ENCODE measurements at regions not wholly inside any gene's neighbourhood (a gene's known extent, or its start where the extent isn't known, plus 50 kb on each side); places are given as distances from the start of the nearest gene placed in this dataset.

DNA sequence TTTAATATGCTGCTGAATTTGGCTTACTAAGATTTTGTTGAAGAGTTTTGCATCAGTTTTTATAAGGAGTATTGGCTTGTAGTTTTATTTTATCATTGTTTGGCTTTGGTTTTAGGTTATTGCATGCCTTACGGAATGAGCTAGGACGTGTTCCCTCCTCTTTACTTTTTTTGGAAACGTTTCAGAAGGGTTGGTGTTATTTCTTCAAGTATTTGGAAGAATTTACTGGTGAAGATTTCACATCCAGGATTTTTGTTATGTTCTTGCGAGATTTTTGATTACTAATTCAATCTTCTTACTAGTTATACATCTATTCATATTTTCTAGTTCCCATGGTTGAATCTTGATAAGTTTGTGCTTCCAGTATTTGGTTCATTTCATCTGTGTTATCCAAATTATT is 823.2 kb downstream of the SLC6A15 start:
- TF ChIP-seq, protein P1, sequence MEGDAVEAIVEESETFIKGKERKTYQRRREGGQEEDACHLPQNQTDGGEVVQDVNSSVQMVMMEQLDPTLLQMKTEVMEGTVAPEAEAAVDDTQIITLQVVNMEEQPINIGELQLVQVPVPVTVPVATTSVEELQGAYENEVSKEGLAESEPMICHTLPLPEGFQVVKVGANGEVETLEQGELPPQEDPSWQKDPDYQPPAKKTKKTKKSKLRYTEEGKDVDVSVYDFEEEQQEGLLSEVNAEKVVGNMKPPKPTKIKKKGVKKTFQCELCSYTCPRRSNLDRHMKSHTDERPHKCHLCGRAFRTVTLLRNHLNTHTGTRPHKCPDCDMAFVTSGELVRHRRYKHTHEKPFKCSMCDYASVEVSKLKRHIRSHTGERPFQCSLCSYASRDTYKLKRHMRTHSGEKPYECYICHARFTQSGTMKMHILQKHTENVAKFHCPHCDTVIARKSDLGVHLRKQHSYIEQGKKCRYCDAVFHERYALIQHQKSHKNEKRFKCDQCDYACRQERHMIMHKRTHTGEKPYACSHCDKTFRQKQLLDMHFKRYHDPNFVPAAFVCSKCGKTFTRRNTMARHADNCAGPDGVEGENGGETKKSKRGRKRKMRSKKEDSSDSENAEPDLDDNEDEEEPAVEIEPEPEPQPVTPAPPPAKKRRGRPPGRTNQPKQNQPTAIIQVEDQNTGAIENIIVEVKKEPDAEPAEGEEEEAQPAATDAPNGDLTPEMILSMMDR (IDR thresholded peaks at IDR 0.05; ENCODE audit: unreplicated experiment): no peak
- ChIA-PET POLR2A (no interaction called here), CTCF (no interaction called here)
- Mint-ChIP-seq H3K27ac (ENCODE audit: low read depth, unreplicated experiment) (no peak overlapping the region), H3K27me3 (ENCODE audit: insufficient read depth, unreplicated experiment) (no peaks in the 10 kb centered on the region), H3K4me1 (ENCODE audit: insufficient read depth, unreplicated experiment) (no peaks in the 10 kb centered on the region), H3K4me3 (ENCODE audit: unreplicated experiment) (no peak overlapping the region), H3K36me3 (ENCODE audit: insufficient read depth, unreplicated experiment) (no peaks in the 10 kb centered on the region), H3K9me3 (ENCODE audit: unreplicated experiment) (peaks cover 14% of the 10 kb centered on the region)
- DNase-seq (ENCODE audit: unreplicated experiment): no peak
- BruUV-seq (replicated peaks): no TSS peak
- intact Hi-C loops (cut with micrococcal nuclease): no loop called here

DNA sequence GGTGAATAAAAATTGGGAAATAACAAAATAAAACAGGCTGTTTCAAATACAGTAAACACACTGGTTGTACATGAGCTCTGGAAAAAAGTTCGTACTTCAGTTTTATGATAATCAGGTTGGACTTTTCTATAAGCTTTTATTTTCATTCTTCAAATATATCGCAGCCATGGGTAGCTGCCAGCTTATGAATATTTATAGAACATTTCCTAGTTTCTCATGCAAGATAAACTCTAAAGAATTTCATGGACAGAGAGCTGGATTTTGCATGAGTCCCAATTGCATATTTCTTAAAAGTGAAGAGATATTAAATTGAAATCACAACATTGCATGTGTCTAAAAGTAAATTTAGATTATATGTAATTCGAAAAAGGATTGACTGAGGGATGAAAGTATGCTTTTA is 827.6 kb downstream of the SLC6A15 start:
- TF ChIP-seq, protein P1 (IDR thresholded peaks at IDR 0.05; ENCODE audit: unreplicated experiment): no peak
- no peaks in the 10 kb centered on the region for H3K27me3 Mint-ChIP-seq (ENCODE audit: insufficient read depth, unreplicated experiment)
- H3K9me3 Mint-ChIP-seq (ENCODE audit: unreplicated experiment): peaks cover 6% of the 10 kb centered on the region
- DNase-seq (ENCODE audit: unreplicated experiment): no peak
- H3K36me3 Mint-ChIP-seq (ENCODE audit: insufficient read depth, unreplicated experiment): no peaks in the 10 kb centered on the region
- no peak overlapping the region for H3K27ac Mint-ChIP-seq (ENCODE audit: low read depth, unreplicated experiment)
- no TSS peak for BruUV-seq (replicated peaks)
- ChIA-PET CTCF (no interaction called here), POLR2A (interaction anchor here (0.6 kb wide), 1 partner anchor 132 kb away, joined by 3 read pairs; no protein-coding TSS in a partner anchor)
- no peak overlapping the region for H3K4me3 Mint-ChIP-seq (ENCODE audit: unreplicated experiment)
- intact Hi-C loops (cut with micrococcal nuclease): no loop called here
- no peaks in the 10 kb centered on the region for H3K4me1 Mint-ChIP-seq (ENCODE audit: insufficient read depth, unreplicated experiment)

DNA sequence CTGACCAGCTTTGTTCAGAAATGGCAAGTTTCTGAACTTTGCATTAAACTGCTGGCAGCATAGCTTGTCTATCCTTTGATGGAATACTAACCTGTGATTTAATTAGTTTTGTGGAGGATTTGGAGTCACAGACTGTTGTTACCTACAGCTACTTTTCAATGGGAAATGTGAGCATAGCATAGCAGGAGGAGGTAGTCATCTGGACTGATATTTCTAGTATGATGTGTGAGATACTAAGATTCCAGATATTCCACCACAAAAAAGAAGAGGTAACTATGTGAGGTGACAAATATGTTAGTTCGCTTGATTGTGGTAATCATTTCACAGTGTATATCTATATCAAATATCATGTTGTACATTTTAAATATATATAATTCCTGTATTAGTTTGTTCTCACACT is 833.0 kb downstream of the SLC6A15 start:
- BruUV-seq (replicated peaks): no TSS peak

DNA sequence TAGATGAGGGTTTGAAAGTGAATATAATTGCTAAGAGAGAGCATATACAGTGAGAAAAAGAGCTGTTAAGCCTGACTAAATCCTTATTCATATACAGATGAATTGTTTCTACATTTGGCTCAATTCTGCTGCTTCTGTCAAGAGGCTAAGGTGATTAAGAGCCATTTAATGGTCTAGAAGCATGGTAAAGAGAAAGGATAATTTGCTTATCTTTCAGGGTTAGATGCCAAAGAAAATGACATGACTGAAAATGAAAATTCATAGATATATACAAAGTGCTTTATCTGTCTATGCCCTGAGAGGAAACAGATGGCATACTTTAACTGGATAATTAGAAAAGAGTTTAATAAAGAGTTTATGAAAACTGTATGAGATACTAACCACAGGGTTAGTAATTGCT is 834.9 kb downstream of the SLC6A15 start:
- Mint-ChIP-seq H3K36me3 (ENCODE audit: insufficient read depth, unreplicated experiment) (no peaks in the 10 kb centered on the region), H3K4me3 (ENCODE audit: unreplicated experiment) (no peak overlapping the region), H3K27ac (ENCODE audit: low read depth, unreplicated experiment) (no peak overlapping the region), H3K4me1 (ENCODE audit: insufficient read depth, unreplicated experiment) (peaks cover 9% of the 10 kb centered on the region), H3K9me3 (ENCODE audit: unreplicated experiment) (no peaks in the 10 kb centered on the region), H3K27me3 (ENCODE audit: insufficient read depth, unreplicated experiment) (no peaks in the 10 kb centered on the region)
- BruUV-seq (replicated peaks): no TSS peak
- DNase-seq (ENCODE audit: unreplicated experiment): no peak
- TF ChIP-seq, protein P1 (IDR thresholded peaks at IDR 0.05; ENCODE audit: unreplicated experiment): no peak
- intact Hi-C loops (cut with micrococcal nuclease): no loop called here
- CTCF ChIA-PET: no interaction called here
- POLR2A ChIA-PET: no interaction called here

More for the DNA sequence above, 833.0 kb downstream of the SLC6A15 start:
- intact Hi-C loops (cut with micrococcal nuclease): no loop called here
- CTCF ChIA-PET: no interaction called here
- TF ChIP-seq, protein P1 (IDR thresholded peaks at IDR 0.05; ENCODE audit: unreplicated experiment): no peak
- Mint-ChIP-seq H3K27me3 (ENCODE audit: insufficient read depth, unreplicated experiment) (no peaks in the 10 kb centered on the region), H3K9me3 (ENCODE audit: unreplicated experiment) (no peaks in the 10 kb centered on the region), H3K4me1 (ENCODE audit: insufficient read depth, unreplicated experiment) (peaks cover 9% of the 10 kb centered on the region), H3K27ac (ENCODE audit: low read depth, unreplicated experiment) (no peak overlapping the region), H3K36me3 (ENCODE audit: insufficient read depth, unreplicated experiment) (no peaks in the 10 kb centered on the region), H3K4me3 (ENCODE audit: unreplicated experiment) (peak overlapping the region; percentile 3)
- POLR2A ChIA-PET: interaction anchor here (0.8 kb wide), 1 partner anchor 11 kb away, joined by 3 read pairs; no protein-coding TSS in a partner anchor
- no peak for DNase-seq (ENCODE audit: unreplicated experiment)

Measured in MCF 10A (cell line).